ENCODE measurements at regions not wholly inside any gene's neighbourhood (a gene's known extent, or its start where the extent isn't known, plus 50 kb on each side); places are given as distances from the start of the nearest gene placed in this dataset.

DNA sequence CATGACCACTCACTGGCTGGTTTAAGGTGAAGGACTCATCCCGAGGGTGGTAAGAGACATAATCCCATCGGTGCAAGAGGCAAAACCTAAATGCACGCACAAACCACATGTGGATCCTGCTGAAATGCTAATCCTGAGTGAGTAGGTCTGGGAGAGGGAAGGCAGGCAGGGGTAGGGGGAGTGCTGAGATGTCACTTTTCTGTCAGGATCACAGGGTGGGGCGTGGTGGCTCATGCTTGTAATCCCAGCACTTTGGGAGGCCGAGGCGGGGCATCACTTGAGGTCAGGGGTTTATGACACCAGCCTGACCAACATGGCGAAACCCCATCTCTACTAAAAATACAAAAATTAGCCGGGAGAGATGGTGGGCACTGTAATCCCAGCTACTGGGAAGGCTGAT lies 97.7 kb upstream of the SRSF6 start:
- Histone ChIP-seq H3K36me3 (ENCODE audit: control insufficient read depth, insufficient read depth, low read length) (no peaks in the 10 kb centered on the region), H4K20me1 (replicated peaks; ENCODE audit: control insufficient read depth, insufficient read depth, low read length) (peaks cover 7% of the 10 kb centered on the region; the same call in 1 of the 2 replicates), H3K9ac (ENCODE audit: insufficient read depth in 1 of 2, low read depth in 2 of 2, low read length in 2 of 2) (no peak overlapping the region), H3K27me3 (ENCODE audit: control insufficient read depth in 2 of 2, insufficient read depth in 2 of 2, low read length in 2 of 2) (peaks cover 0 to 38% of the 10 kb centered on the region in 2 experiments; a peak in 4 of 5 replicates), H3K4me2 (ENCODE audit: insufficient read depth, low read length) (no peak overlapping the region), H3K9me1 (ENCODE audit: control insufficient read depth, insufficient read depth, low read length) (no peaks in the 10 kb centered on the region), H3K79me2 (ENCODE audit: control insufficient read depth, insufficient read depth, low read length) (no peaks in the 10 kb centered on the region), H3K9me3 (replicated peaks; ENCODE audit: control insufficient read depth, insufficient read depth, low read depth, low read length) (no peaks in the 10 kb centered on the region), H3K4me3 (no peak overlapping the region), H3K27ac (ENCODE audit: extremely low read depth, low read depth, low read length) (no peak overlapping the region), H2AFZ (ENCODE audit: low read depth, low read length) (no peak overlapping the region), H3K4me1 (replicated peaks in 1 of 2; ENCODE audit: control insufficient read depth in 2 of 2, insufficient read depth in 2 of 2, low read length in 2 of 2) (no peaks in the 10 kb centered on the region)
- FAIRE-seq (no peak), ATAC-seq (no peak), DNase-seq (ENCODE audit: extremely low read depth in 1 of 4, low spot score in 3 of 4) (no peak)
- BruUV-seq (replicated peaks) = no TSS peak
- intact Hi-C loops (cut with micrococcal nuclease) (no loop called here), in situ Hi-C loops (cut with MboI) (no loop called here)
- POLR2A ChIA-PET = no interaction called here
- WGBS (ENCODE audit: insufficient coverage, low coverage, missing lambda C conversion rate) = 0% methylated on average over 8 of the region's 8 CpGs
- CTCF ChIA-PET (ENCODE audit: low intra/inter-chr PET ratio) = no interaction called here
- TF ChIP-seq, protein P1, sequence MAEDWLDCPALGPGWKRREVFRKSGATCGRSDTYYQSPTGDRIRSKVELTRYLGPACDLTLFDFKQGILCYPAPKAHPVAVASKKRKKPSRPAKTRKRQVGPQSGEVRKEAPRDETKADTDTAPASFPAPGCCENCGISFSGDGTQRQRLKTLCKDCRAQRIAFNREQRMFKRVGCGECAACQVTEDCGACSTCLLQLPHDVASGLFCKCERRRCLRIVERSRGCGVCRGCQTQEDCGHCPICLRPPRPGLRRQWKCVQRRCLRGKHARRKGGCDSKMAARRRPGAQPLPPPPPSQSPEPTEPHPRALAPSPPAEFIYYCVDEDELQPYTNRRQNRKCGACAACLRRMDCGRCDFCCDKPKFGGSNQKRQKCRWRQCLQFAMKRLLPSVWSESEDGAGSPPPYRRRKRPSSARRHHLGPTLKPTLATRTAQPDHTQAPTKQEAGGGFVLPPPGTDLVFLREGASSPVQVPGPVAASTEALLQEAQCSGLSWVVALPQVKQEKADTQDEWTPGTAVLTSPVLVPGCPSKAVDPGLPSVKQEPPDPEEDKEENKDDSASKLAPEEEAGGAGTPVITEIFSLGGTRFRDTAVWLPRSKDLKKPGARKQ (CRISPR knock-in tag; IDR thresholded peaks at IDR 0.05) = no peak
- TF ChIP-seq ZNF778 (CRISPR knock-in tag; IDR thresholded peaks at IDR 0.05) (no peak), GATA2 (CRISPR knock-in tag; IDR thresholded peaks at IDR 0.05) (no peak), BCLAF1 (IDR thresholded peaks at IDR 0.05; ENCODE audit: borderline replicate concordance in 1 of 2, control insufficient read depth in 1 of 2, low read depth in 2 of 2, low read length in 1 of 2) (no peak), HDAC2 (IDR thresholded peaks at IDR 0.05) (no peak), SMARCC2 (IDR thresholded peaks at IDR 0.05; ENCODE audit: low read depth) (no peak), ZNF175 (CRISPR knock-in tag; IDR thresholded peaks at IDR 0.05; ENCODE audit: low read depth) (no peak), MAX (CRISPR knock-in tag; IDR thresholded peaks at IDR 0.05) (no peak), ZNF41 (CRISPR knock-in tag; conservative IDR thresholded peaks at IDR 0.05) (no peak), TBL1XR1 (IDR thresholded peaks at IDR 0.05; ENCODE audit: low read length in 2 of 2) (no peak), CEBPZ (IDR thresholded peaks at IDR 0.05; ENCODE audit: borderline replicate concordance, low read depth, low read length) (no peak), XRCC3 (IDR thresholded peaks at IDR 0.05) (no peak)
- TF ChIP-seq, protein P2, sequence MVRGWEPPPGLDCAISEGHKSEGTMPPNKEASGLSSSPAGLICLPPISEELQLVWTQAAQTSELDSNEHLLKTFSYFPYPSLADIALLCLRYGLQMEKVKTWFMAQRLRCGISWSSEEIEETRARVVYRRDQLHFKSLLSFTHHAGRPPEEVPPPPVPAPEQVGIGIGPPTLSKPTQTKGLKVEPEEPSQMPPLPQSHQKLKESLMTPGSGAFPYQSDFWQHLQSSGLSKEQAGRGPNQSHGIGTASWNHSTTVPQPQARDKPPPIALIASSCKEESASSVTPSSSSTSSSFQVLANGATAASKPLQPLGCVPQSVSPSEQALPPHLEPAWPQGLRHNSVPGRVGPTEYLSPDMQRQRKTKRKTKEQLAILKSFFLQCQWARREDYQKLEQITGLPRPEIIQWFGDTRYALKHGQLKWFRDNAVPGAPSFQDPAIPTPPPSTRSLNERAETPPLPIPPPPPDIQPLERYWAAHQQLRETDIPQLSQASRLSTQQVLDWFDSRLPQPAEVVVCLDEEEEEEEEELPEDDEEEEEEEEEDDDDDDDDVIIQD (CRISPR knock-in tag; IDR thresholded peaks at IDR 0.05) = no peak
